Cerebellar cortex (tissue), 1 donor: ENCODE measurements at regions not wholly inside any gene's neighbourhood (a gene's known extent, or its start where the extent isn't known, plus 50 kb on each side); places are given as distances from the start of the nearest gene placed in this dataset.

Source experiments
- DNase-seq: peaks from one replicate; pipeline ENCODE4 v3.0.0-alpha.2; 2015; ENCODE audit warnings: low spot score

GRCh38 chr1:55712148-55712547 is 497.0 kb upstream of the USP24 start:
- DNase-seq = no peak

GRCh38 chr1:55708781-55709180 is 493.6 kb upstream of the USP24 start:
- no peak for DNase-seq

GRCh38 chr1:55707846-55708245 is 492.7 kb upstream of the USP24 start:
- no peak for DNase-seq

- DNase-seq = no peak
Observed at GRCh38 chr1:55707196-55707595, 492.0 kb upstream of the USP24 start.

- no peak for DNase-seq
Observed at GRCh38 chr1:55706397-55706796, 491.2 kb upstream of the USP24 start.

GRCh38 chr1:55703726-55704363 is 488.7 kb upstream of the USP24 start:
- no peak for DNase-seq

GRCh38 chr1:55702064-55702463 is 486.9 kb upstream of the USP24 start:
- peak; percentile 3 for DNase-seq

GRCh38 chr1:55700359-55701130 is 485.4 kb upstream of the USP24 start:
- DNase-seq = peak; percentile 8

GRCh38 chr1:55699228-55699627 is 484.1 kb upstream of the USP24 start:
- no peak for DNase-seq

- no peak for DNase-seq
Observed at GRCh38 chr1:55697997-55698535, 482.9 kb upstream of the USP24 start.

- DNase-seq = no peak
Observed at GRCh38 chr1:55696891-55697290, 481.7 kb upstream of the USP24 start.

GRCh38 chr1:55696181-55696754 is 481.1 kb upstream of the USP24 start:
- DNase-seq = no peak

- DNase-seq = no peak
Observed at GRCh38 chr1:55695552-55695951, 480.4 kb upstream of the USP24 start.

- DNase-seq = no peak
Observed at GRCh38 chr1:55695151-55695550, 480.0 kb upstream of the USP24 start.

GRCh38 chr1:55694310-55694801 is 479.2 kb upstream of the USP24 start:
- peak; percentile 86 for DNase-seq

GRCh38 chr1:55692726-55693125 is 477.6 kb upstream of the USP24 start:
- DNase-seq = no peak

- no peak for DNase-seq
Observed at GRCh38 chr1:55690366-55690765, 475.2 kb upstream of the USP24 start.

- no peak for DNase-seq
Observed at GRCh38 chr1:55689800-55690199, 474.6 kb upstream of the USP24 start.

- no peak for DNase-seq
Observed at GRCh38 chr1:55685560-55685959, 470.4 kb upstream of the USP24 start.

GRCh38 chr1:55684131-55684650 is 469.0 kb upstream of the USP24 start:
- DNase-seq = no peak

GRCh38 chr1:55682198-55682597 is 467.0 kb upstream of the USP24 start:
- DNase-seq = no peak

- DNase-seq = no peak
Observed at GRCh38 chr1:55679971-55680370, 464.8 kb upstream of the USP24 start.

GRCh38 chr1:55673416-55673815 is 458.3 kb upstream of the USP24 start:
- DNase-seq = no peak
